ENCODE measurements at regions not wholly inside any gene's neighbourhood (a gene's known extent, or its start where the extent isn't known, plus 50 kb on each side); places are given as distances from the start of the nearest gene placed in this dataset.

DNA sequence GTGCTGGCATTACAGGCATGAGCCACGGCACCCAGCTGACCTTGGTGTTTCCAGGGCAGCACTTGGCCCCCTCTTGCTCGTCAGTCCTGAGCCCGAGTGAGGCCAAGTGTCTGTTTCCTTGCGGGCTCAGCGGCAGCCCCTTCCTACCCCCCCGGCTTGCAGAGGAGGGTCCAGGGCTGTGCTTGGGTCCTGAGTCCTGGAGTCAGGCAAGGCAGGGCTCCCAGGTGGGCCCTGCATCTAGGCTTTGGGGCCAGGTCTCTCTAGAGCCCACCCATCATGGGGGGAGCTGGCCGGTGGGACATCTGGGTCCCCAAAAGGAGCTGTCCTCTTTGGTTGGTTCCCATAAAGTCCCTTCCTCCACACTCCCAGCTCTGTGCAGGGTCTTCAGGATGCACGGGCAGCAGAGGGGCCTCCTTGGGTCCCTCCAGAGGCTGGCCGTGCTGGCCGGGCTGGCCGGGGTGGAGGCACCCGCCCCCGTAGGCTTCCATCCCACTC, 63.7 kb upstream of the HPCAL1 start:
- DNase-seq (ENCODE audit: low read depth in 2 of 2): no peak
- Histone ChIP-seq H3K27ac (ENCODE audit: insufficient read depth, low read length) (no peak overlapping the region), H3K9ac (ENCODE audit: insufficient read depth, low read length) (no peak overlapping the region), H3K4me3 (replicated peaks in 1 of 4; ENCODE audit: control extremely low read depth in 1 of 4, insufficient read depth in 1 of 4, low read depth in 3 of 4, low read length in 4 of 4) (no peak overlapping the region), H2AFZ (ENCODE audit: low read length) (no peak overlapping the region), H3K4me1 (ENCODE audit: control insufficient read depth, extremely low read depth, insufficient read depth, low read length) (no peaks in the 10 kb centered on the region), H3K79me2 (ENCODE audit: control insufficient read depth, insufficient read depth, low read length) (no peaks in the 10 kb centered on the region), H4K20me1 (ENCODE audit: control insufficient read depth, extremely low read depth, insufficient read depth, low read length) (no peaks in the 10 kb centered on the region), H3K27me3 (ENCODE audit: control insufficient read depth, insufficient read depth, low read length) (no peaks in the 10 kb centered on the region), H3K36me3 (ENCODE audit: control insufficient read depth, insufficient read depth, low read length) (no peaks in the 10 kb centered on the region), H3K9me3 (ENCODE audit: control insufficient read depth, insufficient read depth, low read depth, low read length) (no peaks in the 10 kb centered on the region), H3K4me2 (ENCODE audit: extremely low read depth, insufficient read depth, low read length) (no peak overlapping the region)
- TF ChIP-seq, protein P1, sequence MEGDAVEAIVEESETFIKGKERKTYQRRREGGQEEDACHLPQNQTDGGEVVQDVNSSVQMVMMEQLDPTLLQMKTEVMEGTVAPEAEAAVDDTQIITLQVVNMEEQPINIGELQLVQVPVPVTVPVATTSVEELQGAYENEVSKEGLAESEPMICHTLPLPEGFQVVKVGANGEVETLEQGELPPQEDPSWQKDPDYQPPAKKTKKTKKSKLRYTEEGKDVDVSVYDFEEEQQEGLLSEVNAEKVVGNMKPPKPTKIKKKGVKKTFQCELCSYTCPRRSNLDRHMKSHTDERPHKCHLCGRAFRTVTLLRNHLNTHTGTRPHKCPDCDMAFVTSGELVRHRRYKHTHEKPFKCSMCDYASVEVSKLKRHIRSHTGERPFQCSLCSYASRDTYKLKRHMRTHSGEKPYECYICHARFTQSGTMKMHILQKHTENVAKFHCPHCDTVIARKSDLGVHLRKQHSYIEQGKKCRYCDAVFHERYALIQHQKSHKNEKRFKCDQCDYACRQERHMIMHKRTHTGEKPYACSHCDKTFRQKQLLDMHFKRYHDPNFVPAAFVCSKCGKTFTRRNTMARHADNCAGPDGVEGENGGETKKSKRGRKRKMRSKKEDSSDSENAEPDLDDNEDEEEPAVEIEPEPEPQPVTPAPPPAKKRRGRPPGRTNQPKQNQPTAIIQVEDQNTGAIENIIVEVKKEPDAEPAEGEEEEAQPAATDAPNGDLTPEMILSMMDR (conservative IDR thresholded peaks at IDR 0.05 in 1 of 2, IDR thresholded peaks at IDR 0.05 in 1 of 2; ENCODE audit: low read depth in 1 of 2, low read length in 2 of 2): no peak
- no peak for TF ChIP-seq EZH2 (IDR thresholded peaks at IDR 0.05; ENCODE audit: low read length, missing control alignments)

DNA sequence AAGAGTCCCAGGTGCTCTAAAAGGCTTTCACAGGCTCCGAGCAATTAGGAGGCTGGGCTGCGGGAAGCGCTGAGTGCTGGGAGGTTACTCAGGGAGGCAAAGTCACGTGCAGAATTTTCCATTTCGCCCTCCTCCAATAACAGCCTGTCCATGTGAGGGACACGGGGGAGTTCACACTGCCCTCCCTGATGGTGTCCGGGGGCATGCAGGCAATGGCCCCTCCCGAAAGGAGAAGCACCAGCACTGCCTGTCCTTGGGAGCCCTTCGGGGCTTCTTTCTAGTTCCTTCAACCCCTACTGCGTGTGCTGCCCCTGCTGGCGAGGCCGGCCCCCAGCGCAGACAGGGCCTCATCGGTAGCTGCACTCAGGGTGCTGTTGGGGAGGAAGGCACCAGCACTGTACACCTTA, 63.1 kb upstream of the HPCAL1 start:
- no peak for DNase-seq (ENCODE audit: low read depth in 2 of 2)

DNA sequence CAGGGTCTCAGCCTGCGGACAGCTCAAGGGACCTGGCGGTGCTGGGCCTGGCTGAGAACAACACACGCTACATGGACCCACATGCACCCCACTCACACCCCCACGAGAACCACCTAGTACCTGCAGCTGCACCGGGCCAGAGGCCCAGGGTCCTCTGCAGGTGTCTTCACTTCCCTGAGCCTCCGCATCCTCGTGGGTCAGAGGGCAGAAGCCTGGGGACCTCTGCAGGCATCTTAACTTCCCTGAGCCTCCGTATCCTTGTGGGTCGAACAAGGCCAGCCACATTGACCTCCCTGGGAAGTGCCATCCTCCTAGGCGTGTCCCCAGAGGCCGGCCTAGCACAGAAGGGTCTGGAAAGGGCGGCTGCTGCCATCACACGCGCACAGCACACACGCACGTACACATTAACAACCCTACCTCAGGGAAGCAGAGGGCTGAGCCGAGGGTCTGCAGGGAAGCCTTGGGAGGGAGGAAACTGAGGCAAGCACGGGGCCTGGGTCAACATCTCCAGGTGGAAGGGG, 62.5 kb upstream of the HPCAL1 start:
- H3K36me3 ChIP-seq (ENCODE audit: control insufficient read depth, insufficient read depth, low read length): no peaks in the 10 kb centered on the region
- no peaks in the 10 kb centered on the region for H3K79me2 ChIP-seq (ENCODE audit: control insufficient read depth, insufficient read depth, low read length)
- no peaks in the 10 kb centered on the region for H3K4me1 ChIP-seq (ENCODE audit: control insufficient read depth, extremely low read depth, insufficient read depth, low read length)
- H3K27me3 ChIP-seq (ENCODE audit: control insufficient read depth, insufficient read depth, low read length): no peaks in the 10 kb centered on the region
- DNase-seq (ENCODE audit: low read depth in 2 of 2): no peak
- H3K27ac ChIP-seq (ENCODE audit: insufficient read depth, low read length): no peak overlapping the region
- no peak overlapping the region for H3K4me2 ChIP-seq (ENCODE audit: extremely low read depth, insufficient read depth, low read length)
- H4K20me1 ChIP-seq (ENCODE audit: control insufficient read depth, extremely low read depth, insufficient read depth, low read length): no peaks in the 10 kb centered on the region
- no peak overlapping the region for H2AFZ ChIP-seq (ENCODE audit: low read length)
- H3K4me3 ChIP-seq (replicated peaks in 1 of 4; ENCODE audit: control extremely low read depth in 1 of 4, insufficient read depth in 1 of 4, low read depth in 3 of 4, low read length in 4 of 4): no peak overlapping the region
- no peak overlapping the region for H3K9ac ChIP-seq (ENCODE audit: insufficient read depth, low read length)
- TF ChIP-seq, protein P1 (conservative IDR thresholded peaks at IDR 0.05 in 1 of 2, IDR thresholded peaks at IDR 0.05 in 1 of 2; ENCODE audit: low read depth in 1 of 2, low read length in 2 of 2): no peak
- TF ChIP-seq EZH2 (IDR thresholded peaks at IDR 0.05; ENCODE audit: low read length, missing control alignments): no peak
- H3K9me3 ChIP-seq (ENCODE audit: control insufficient read depth, insufficient read depth, low read depth, low read length): no peaks in the 10 kb centered on the region

More for the DNA sequence above, 63.1 kb upstream of the HPCAL1 start:
- Histone ChIP-seq H3K4me1 (ENCODE audit: control insufficient read depth, extremely low read depth, insufficient read depth, low read length) (no peaks in the 10 kb centered on the region), H3K9me3 (ENCODE audit: control insufficient read depth, insufficient read depth, low read depth, low read length) (no peaks in the 10 kb centered on the region), H2AFZ (ENCODE audit: low read length) (no peak overlapping the region), H3K79me2 (ENCODE audit: control insufficient read depth, insufficient read depth, low read length) (no peaks in the 10 kb centered on the region), H3K36me3 (ENCODE audit: control insufficient read depth, insufficient read depth, low read length) (no peaks in the 10 kb centered on the region), H4K20me1 (ENCODE audit: control insufficient read depth, extremely low read depth, insufficient read depth, low read length) (no peaks in the 10 kb centered on the region), H3K9ac (ENCODE audit: insufficient read depth, low read length) (no peak overlapping the region), H3K27me3 (ENCODE audit: control insufficient read depth, insufficient read depth, low read length) (no peaks in the 10 kb centered on the region), H3K4me2 (ENCODE audit: extremely low read depth, insufficient read depth, low read length) (no peak overlapping the region), H3K4me3 (replicated peaks in 1 of 4; ENCODE audit: control extremely low read depth in 1 of 4, insufficient read depth in 1 of 4, low read depth in 3 of 4, low read length in 4 of 4) (no peak overlapping the region), H3K27ac (ENCODE audit: insufficient read depth, low read length) (no peak overlapping the region)
- TF ChIP-seq, protein P1 (conservative IDR thresholded peaks at IDR 0.05 in 1 of 2, IDR thresholded peaks at IDR 0.05 in 1 of 2; ENCODE audit: low read depth in 1 of 2, low read length in 2 of 2): no peak
- TF ChIP-seq EZH2 (IDR thresholded peaks at IDR 0.05; ENCODE audit: low read length, missing control alignments): no peak
